PFSK-1 (cell line): ENCODE measurements at regions not wholly inside any gene's neighbourhood (a gene's known extent, or its start where the extent isn't known, plus 50 kb on each side); places are given as distances from the start of the nearest gene placed in this dataset.

ENCODE experiments used
- POLR2AphosphoS5 ChIP-seq: IDR thresholded peaks from 2 replicates; pipeline ENCODE4 v1.6.1; 2012; ENCODE audit warnings: low read depth, mild to moderate bottlenecking, control low read depth, low read length, moderate library complexity
- REST ChIP-seq, 2 experiments: IDR thresholded peaks; 2 replicates each; pipeline versions ENCODE4 v1.6.1 to v1.8.0; 2011 to 2012; ENCODE audit warnings: low read depth in 2 of 2, low read length in 2 of 2, control low read depth in 1 of 2, inconsistent platforms in 1 of 2, mild to moderate bottlenecking in 1 of 2, moderate library complexity in 1 of 2; ENCODE audit not compliant: insufficient read depth in 1 of 2
- SIN3A ChIP-seq: IDR thresholded peaks from 2 replicates; pipeline ENCODE4 v1.6.1; 2012; ENCODE audit warnings: mild to moderate bottlenecking, low read length, moderate library complexity, borderline replicate concordance; ENCODE audit not compliant: insufficient read depth
- TAF1 ChIP-seq: IDR thresholded peaks from 2 replicates; pipeline ENCODE4 v1.6.1; 2012; ENCODE audit warnings: low read length, control low read depth, borderline replicate concordance; ENCODE audit not compliant: insufficient read depth

GRCh38 chr3:30300809-30301208 lies 305.6 kb upstream of the TGFBR2 start:
- TF ChIP-seq SIN3A: no peak
- TF ChIP-seq POLR2AphosphoS5: no peak
- no peak for TF ChIP-seq TAF1
- no peak for TF ChIP-seq REST (IDR thresholded peaks at IDR 0.05; ENCODE audit: insufficient read depth in 1 of 2, low read depth in 2 of 2, low read length in 2 of 2)
